ENCODE measurements at regions not wholly inside any gene's neighbourhood (a gene's known extent, or its start where the extent isn't known, plus 50 kb on each side); places are given as distances from the start of the nearest gene placed in this dataset.

DNA sequence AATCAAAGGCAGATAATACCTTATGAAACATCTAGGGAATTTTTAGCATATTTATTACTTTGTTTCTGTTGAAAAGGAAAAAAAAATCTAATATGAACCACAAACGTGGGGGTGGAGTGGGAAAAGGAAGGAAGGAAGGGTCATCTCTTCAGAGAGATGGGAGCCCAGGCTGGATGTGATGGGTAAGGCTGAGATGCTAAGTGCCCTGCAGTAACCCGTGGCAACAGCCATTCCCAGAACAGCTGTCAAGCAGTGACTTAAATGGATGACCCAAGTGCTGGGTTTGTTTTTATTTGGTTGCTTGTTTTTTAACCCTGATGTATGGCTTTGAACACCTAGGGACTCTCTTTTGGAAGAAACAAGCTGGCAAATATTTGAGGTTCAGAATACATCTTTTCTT lies 50.7 kb upstream of the KLF7 start:
- Histone ChIP-seq H3K9me3 (no peaks in the 10 kb centered on the region), H3K27ac (no peak overlapping the region), H3K4me1 (no peaks in the 10 kb centered on the region), H3K36me3 (no peaks in the 10 kb centered on the region), H3K27me3 (no peaks in the 10 kb centered on the region), H3K4me3 (replicated peaks in 1 of 3) (no peak overlapping the region)
- no peak for DNase-seq
- TF ChIP-seq, protein P1, sequence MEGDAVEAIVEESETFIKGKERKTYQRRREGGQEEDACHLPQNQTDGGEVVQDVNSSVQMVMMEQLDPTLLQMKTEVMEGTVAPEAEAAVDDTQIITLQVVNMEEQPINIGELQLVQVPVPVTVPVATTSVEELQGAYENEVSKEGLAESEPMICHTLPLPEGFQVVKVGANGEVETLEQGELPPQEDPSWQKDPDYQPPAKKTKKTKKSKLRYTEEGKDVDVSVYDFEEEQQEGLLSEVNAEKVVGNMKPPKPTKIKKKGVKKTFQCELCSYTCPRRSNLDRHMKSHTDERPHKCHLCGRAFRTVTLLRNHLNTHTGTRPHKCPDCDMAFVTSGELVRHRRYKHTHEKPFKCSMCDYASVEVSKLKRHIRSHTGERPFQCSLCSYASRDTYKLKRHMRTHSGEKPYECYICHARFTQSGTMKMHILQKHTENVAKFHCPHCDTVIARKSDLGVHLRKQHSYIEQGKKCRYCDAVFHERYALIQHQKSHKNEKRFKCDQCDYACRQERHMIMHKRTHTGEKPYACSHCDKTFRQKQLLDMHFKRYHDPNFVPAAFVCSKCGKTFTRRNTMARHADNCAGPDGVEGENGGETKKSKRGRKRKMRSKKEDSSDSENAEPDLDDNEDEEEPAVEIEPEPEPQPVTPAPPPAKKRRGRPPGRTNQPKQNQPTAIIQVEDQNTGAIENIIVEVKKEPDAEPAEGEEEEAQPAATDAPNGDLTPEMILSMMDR (IDR thresholded peaks at IDR 0.05): no peak
- no peak for TF ChIP-seq POLR2A (IDR thresholded peaks at IDR 0.05)
- WGBS, 2 donors: 28 to 39% methylated on average over 2 of the region's 2 CpGs
- intact Hi-C loops (cut with DNase I): no loop called here

DNA sequence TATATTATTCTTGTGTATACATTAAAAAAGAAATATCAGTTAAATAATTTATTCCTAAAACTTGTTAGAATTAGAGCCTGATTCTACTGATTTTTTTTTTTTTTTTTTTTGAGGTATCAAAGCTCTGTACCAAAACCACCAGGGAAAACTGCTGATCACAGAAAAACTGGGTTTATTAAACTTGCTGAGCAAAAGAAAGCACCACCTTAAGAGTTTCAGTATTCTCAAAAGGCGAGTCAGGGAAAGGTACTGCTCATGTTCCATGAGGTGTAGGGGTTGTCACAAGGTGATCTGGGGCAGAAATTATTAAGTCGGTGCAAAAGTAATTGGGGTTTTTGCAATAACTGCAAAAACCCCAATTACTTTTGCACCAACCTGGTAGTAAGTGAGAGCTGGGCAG lies 51.7 kb upstream of the KLF7 start:
- no peaks in the 10 kb centered on the region for H3K9me3 ChIP-seq
- no peak overlapping the region for H3K4me3 ChIP-seq (replicated peaks in 1 of 3)
- 82 to 94% methylated on average over 2 of the region's 2 CpGs for WGBS, 2 donors
- H3K27me3 ChIP-seq: no peaks in the 10 kb centered on the region
- intact Hi-C loops (cut with DNase I): no loop called here
- no peaks in the 10 kb centered on the region for H3K4me1 ChIP-seq
- TF ChIP-seq POLR2A (IDR thresholded peaks at IDR 0.05): no peak
- TF ChIP-seq, protein P1 (IDR thresholded peaks at IDR 0.05): no peak
- no peak for DNase-seq
- H3K27ac ChIP-seq: no peak overlapping the region
- H3K36me3 ChIP-seq: no peaks in the 10 kb centered on the region

DNA sequence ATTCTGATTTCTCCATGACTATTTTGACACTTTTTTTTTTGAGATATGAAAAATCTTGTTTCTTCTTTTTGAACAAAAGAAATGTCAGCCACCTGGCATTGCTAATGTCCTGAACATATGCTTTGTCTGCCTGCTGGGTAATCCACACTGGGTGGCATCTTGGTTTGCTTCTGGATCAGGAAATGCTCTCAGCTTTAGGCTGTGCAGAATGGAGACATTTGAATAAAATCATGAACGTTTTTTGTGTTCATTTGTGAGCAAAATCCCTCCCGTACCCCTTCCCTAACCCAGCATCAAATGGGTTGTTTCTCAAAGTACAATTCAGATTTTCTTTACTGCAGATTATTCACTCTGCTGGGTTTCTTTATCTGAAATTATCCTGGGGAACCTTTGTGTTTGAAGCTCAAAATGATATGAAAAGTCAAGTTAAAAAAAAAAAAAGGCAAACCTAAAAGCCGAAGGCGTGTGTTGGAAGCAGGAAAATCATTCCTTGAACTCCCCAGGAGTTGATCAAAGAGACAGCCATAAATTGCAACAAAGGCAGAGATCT lies 53.4 kb upstream of the KLF7 start:
- Histone ChIP-seq H3K9me3 (no peaks in the 10 kb centered on the region), H3K27me3 (no peaks in the 10 kb centered on the region), H3K4me3 (replicated peaks in 1 of 3) (no peak overlapping the region), H3K36me3 (no peaks in the 10 kb centered on the region), H3K4me1 (no peaks in the 10 kb centered on the region), H3K27ac (no peak overlapping the region)
- intact Hi-C loops (cut with DNase I): no loop called here
- no peak for TF ChIP-seq POLR2A (IDR thresholded peaks at IDR 0.05)
- TF ChIP-seq, protein P1 (IDR thresholded peaks at IDR 0.05): no peak
- 75 to 79% methylated on average over 4 of the region's 4 CpGs for WGBS, 2 donors
- no peak for DNase-seq

DNA sequence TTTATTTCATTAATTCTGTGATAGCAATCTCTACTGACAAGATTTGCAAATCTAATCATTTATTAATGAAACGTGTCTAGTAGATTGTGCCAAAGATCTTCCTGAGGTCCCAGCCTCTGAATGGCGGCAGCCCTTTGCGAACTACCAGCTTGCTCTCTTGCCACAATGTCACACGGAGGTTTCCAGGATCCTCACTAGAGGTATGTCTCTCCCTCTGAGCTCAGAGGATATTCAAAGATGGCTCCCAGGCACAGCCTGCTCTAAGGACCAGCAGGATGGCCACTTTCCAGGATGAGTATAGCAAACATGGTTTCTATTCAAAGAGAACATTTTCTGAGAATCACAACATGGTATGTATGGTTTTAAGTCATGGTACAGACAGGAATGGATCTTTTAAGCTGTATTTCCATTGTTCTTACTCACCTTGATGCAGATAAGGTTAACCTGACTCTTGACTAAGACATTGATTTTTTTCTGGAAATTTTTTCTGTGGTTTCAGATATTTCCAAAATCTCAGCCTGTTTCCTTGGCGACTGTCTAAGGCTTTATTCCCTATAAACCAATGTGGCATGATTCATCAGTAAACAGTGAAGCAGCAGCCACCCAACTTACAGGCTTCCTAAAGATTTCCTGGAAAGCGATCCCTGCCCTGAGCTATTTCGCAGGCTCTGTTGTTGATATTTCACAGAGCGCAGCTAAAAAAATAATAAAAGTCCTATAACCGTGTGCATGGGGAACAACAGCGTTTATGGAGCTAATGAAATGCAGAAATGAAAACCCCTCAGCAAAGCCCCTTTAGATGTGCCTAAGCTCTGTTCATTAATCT lies 54.1 kb upstream of the KLF7 start:
- no peaks in the 10 kb centered on the region for H3K36me3 ChIP-seq
- no peak for TF ChIP-seq POLR2A (IDR thresholded peaks at IDR 0.05)
- TF ChIP-seq, protein P1 (IDR thresholded peaks at IDR 0.05): no peak
- no peaks in the 10 kb centered on the region for H3K27me3 ChIP-seq
- H3K4me1 ChIP-seq: no peaks in the 10 kb centered on the region
- no peak overlapping the region for H3K4me3 ChIP-seq (replicated peaks in 1 of 3)
- H3K9me3 ChIP-seq: no peaks in the 10 kb centered on the region
- no peak overlapping the region for H3K27ac ChIP-seq
- DNase-seq: no peak
- intact Hi-C loops (cut with DNase I): no loop called here
- whole genome bisulfite sequencing, 2 donors: 62 to 71% methylated on average over 10 of the region's 10 CpGs

DNA sequence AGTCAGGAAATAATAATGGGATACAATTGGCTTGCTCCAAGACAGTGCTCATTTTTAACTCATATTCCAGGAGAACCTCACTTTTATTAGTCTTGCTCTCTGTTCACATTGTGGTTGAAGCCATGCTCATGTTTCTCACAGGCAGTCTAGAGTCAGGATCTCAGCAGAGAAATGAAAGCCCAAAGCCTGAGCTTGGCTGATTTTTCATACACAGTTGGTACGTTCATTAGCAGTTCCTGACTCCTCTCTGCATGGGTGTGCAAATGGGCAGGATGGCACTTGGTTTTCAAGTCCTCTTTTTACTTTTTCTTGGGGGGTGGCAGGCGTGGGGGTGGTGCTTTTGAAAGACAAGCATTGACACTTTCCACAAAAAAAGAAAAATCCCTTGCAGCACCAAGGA lies 56.0 kb upstream of the KLF7 start:
- DNase-seq: no peak
- Histone ChIP-seq H3K4me3 (replicated peaks in 1 of 3) (no peak overlapping the region), H3K27me3 (no peaks in the 10 kb centered on the region), H3K27ac (no peak overlapping the region), H3K36me3 (no peaks in the 10 kb centered on the region), H3K9me3 (no peaks in the 10 kb centered on the region), H3K4me1 (peaks cover 2 to 11% of the 10 kb centered on the region in 2 donors)
- TF ChIP-seq, protein P1 (IDR thresholded peaks at IDR 0.05): no peak
- TF ChIP-seq POLR2A (IDR thresholded peaks at IDR 0.05): no peak
- 57 to 68% methylated on average over 2 of the region's 2 CpGs for WGBS, 2 donors
- intact Hi-C loops (cut with DNase I): no loop called here

All from thyroid gland (tissue), 4 donors.